ENCODE measurements at regions not wholly inside any gene's neighbourhood (a gene's known extent, or its start where the extent isn't known, plus 50 kb on each side); places are given as distances from the start of the nearest gene placed in this dataset.

GRCh38 chr20:23143098-23143497 is 57.0 kb upstream of the CD93 start:
- H3K4me3 ChIP-seq (ENCODE audit: control insufficient read depth in 2 of 3, extremely low read depth in 1 of 3, insufficient read depth in 2 of 3, low read depth in 1 of 3, low read length in 3 of 3): no peak overlapping the region
- H3K4me1 ChIP-seq (ENCODE audit: control insufficient read depth, extremely low read depth, insufficient read depth, low read length): peaks cover 48% of the 10 kb centered on the region
- no peaks in the 10 kb centered on the region for H4K20me1 ChIP-seq (ENCODE audit: control insufficient read depth, extremely low read depth, insufficient read depth, low read length)
- no peaks in the 10 kb centered on the region for H3K9me1 ChIP-seq (ENCODE audit: control insufficient read depth, extremely low read depth, insufficient read depth, low read length)
- no peaks in the 10 kb centered on the region for H3K27me3 ChIP-seq (ENCODE audit: control insufficient read depth, extremely low read depth, insufficient read depth, low read length)
- no peaks in the 10 kb centered on the region for H3K36me3 ChIP-seq (ENCODE audit: control insufficient read depth in 2 of 2, extremely low read depth in 1 of 2, insufficient read depth in 2 of 2, low read length in 2 of 2)
- no peaks in the 10 kb centered on the region for H3K9me3 ChIP-seq (ENCODE audit: control insufficient read depth, low read depth, low read length)
- H3K4me2 ChIP-seq (ENCODE audit: control insufficient read depth, extremely low read depth, insufficient read depth, low read depth, low read length): peak overlapping the region; percentile 50
- dilution Hi-C loops (cut with MboI; ENCODE audit: extremely low pct_ligation_motif_present, low sequenced_read_pairs): no loop called here
- peak overlapping the region; percentile 6 for H3K9ac ChIP-seq (ENCODE audit: control insufficient read depth, extremely low read depth, insufficient read depth, low read length)
- peak; percentile 88 for FAIRE-seq
- no peaks in the 10 kb centered on the region for H3K79me2 ChIP-seq (ENCODE audit: control insufficient read depth, insufficient read depth, low read length)
- peak overlapping the region; percentile 75 for H3K27ac ChIP-seq (ENCODE audit: control insufficient read depth, insufficient read depth, low read length)
- TF ChIP-seq EZH2 (IDR thresholded peaks at IDR 0.05; ENCODE audit: low read length) (no peak), CTCF (optimal IDR thresholded peaks at IDR 0.05 in 1 of 3, IDR thresholded peaks at IDR 0.05 in 1 of 3, conservative IDR thresholded peaks at IDR 0.05 in 1 of 3; ENCODE audit: extremely low read depth in 1 of 3, insufficient read depth in 2 of 3, low read length in 3 of 3) (no peak)
- no peak overlapping the region for H2AFZ ChIP-seq (ENCODE audit: control insufficient read depth, low read length)
- peak; percentile 52 for DNase-seq (ENCODE audit: low read depth, low spot score)

- H3K27ac ChIP-seq (ENCODE audit: control insufficient read depth, insufficient read depth, low read length): peak overlapping the region; percentile 75
- dilution Hi-C loops (cut with MboI; ENCODE audit: extremely low pct_ligation_motif_present, low sequenced_read_pairs): no loop called here
- no peaks in the 10 kb centered on the region for H3K36me3 ChIP-seq (ENCODE audit: control insufficient read depth in 2 of 2, extremely low read depth in 1 of 2, insufficient read depth in 2 of 2, low read length in 2 of 2)
- no peaks in the 10 kb centered on the region for H4K20me1 ChIP-seq (ENCODE audit: control insufficient read depth, extremely low read depth, insufficient read depth, low read length)
- TF ChIP-seq CTCF (optimal IDR thresholded peaks at IDR 0.05 in 1 of 3, IDR thresholded peaks at IDR 0.05 in 1 of 3, conservative IDR thresholded peaks at IDR 0.05 in 1 of 3; ENCODE audit: extremely low read depth in 1 of 3, insufficient read depth in 2 of 3, low read length in 3 of 3): no peak
- TF ChIP-seq EZH2 (IDR thresholded peaks at IDR 0.05; ENCODE audit: low read length): no peak
- H3K4me2 ChIP-seq (ENCODE audit: control insufficient read depth, extremely low read depth, insufficient read depth, low read depth, low read length): peak overlapping the region; percentile 50
- no peaks in the 10 kb centered on the region for H3K79me2 ChIP-seq (ENCODE audit: control insufficient read depth, insufficient read depth, low read length)
- no peak overlapping the region for H3K4me3 ChIP-seq (ENCODE audit: control insufficient read depth in 2 of 3, extremely low read depth in 1 of 3, insufficient read depth in 2 of 3, low read depth in 1 of 3, low read length in 3 of 3)
- DNase-seq (ENCODE audit: low read depth, low spot score) (no peak), FAIRE-seq (peak; percentile 80)
- peak overlapping the region; percentile 6 for H3K9ac ChIP-seq (ENCODE audit: control insufficient read depth, extremely low read depth, insufficient read depth, low read length)
- no peaks in the 10 kb centered on the region for H3K9me1 ChIP-seq (ENCODE audit: control insufficient read depth, extremely low read depth, insufficient read depth, low read length)
- no peaks in the 10 kb centered on the region for H3K9me3 ChIP-seq (ENCODE audit: control insufficient read depth, low read depth, low read length)
- no peaks in the 10 kb centered on the region for H3K27me3 ChIP-seq (ENCODE audit: control insufficient read depth, extremely low read depth, insufficient read depth, low read length)
- H3K4me1 ChIP-seq (ENCODE audit: control insufficient read depth, extremely low read depth, insufficient read depth, low read length): peaks cover 46% of the 10 kb centered on the region
- no peak overlapping the region for H2AFZ ChIP-seq (ENCODE audit: control insufficient read depth, low read length)
Observed at GRCh38 chr20:23142162-23143050, 56.3 kb upstream of the CD93 start.

Data from keratinocyte (primary cell).